ENCODE measurements at regions not wholly inside any gene's neighbourhood (a gene's known extent, or its start where the extent isn't known, plus 50 kb on each side); places are given as distances from the start of the nearest gene placed in this dataset.
A peak's percentile ranks its signal among the peaks of the same experiment; 100 is the strongest.
"Not testable (repeated sequence)": the region's sequence is repeated elsewhere in the genome, so short reads cannot be mapped to it uniquely, and the experiment has no call there.

GRCh38 chr14:53845813-53846693 is 110.6 kb downstream of the BMP4 start:
- Histone ChIP-seq H3K4me3 (no peak overlapping the region), H3K27me3 (no peaks in the 10 kb centered on the region), H3K9me3 (no peaks in the 10 kb centered on the region), H3K4me1 (no peaks in the 10 kb centered on the region), H3K27ac (no peak overlapping the region), H3K36me3 (no peaks in the 10 kb centered on the region)
- TF ChIP-seq, protein P1, sequence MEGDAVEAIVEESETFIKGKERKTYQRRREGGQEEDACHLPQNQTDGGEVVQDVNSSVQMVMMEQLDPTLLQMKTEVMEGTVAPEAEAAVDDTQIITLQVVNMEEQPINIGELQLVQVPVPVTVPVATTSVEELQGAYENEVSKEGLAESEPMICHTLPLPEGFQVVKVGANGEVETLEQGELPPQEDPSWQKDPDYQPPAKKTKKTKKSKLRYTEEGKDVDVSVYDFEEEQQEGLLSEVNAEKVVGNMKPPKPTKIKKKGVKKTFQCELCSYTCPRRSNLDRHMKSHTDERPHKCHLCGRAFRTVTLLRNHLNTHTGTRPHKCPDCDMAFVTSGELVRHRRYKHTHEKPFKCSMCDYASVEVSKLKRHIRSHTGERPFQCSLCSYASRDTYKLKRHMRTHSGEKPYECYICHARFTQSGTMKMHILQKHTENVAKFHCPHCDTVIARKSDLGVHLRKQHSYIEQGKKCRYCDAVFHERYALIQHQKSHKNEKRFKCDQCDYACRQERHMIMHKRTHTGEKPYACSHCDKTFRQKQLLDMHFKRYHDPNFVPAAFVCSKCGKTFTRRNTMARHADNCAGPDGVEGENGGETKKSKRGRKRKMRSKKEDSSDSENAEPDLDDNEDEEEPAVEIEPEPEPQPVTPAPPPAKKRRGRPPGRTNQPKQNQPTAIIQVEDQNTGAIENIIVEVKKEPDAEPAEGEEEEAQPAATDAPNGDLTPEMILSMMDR (IDR thresholded peaks at IDR 0.05): no peak
- TF ChIP-seq POLR2A (IDR thresholded peaks at IDR 0.05): no peak
- DNase-seq: no peak

GRCh38 chr14:53842938-53843337 is 113.7 kb downstream of the BMP4 start:
- Histone ChIP-seq H3K27ac (no peak overlapping the region), H3K4me3 (no peak overlapping the region), H3K27me3 (no peaks in the 10 kb centered on the region), H3K4me1 (no peaks in the 10 kb centered on the region), H3K9me3 (no peaks in the 10 kb centered on the region), H3K36me3 (no peaks in the 10 kb centered on the region)
- TF ChIP-seq, protein P1 (IDR thresholded peaks at IDR 0.05): no peak
- TF ChIP-seq POLR2A (IDR thresholded peaks at IDR 0.05): no peak
- DNase-seq: no peak

DNA sequence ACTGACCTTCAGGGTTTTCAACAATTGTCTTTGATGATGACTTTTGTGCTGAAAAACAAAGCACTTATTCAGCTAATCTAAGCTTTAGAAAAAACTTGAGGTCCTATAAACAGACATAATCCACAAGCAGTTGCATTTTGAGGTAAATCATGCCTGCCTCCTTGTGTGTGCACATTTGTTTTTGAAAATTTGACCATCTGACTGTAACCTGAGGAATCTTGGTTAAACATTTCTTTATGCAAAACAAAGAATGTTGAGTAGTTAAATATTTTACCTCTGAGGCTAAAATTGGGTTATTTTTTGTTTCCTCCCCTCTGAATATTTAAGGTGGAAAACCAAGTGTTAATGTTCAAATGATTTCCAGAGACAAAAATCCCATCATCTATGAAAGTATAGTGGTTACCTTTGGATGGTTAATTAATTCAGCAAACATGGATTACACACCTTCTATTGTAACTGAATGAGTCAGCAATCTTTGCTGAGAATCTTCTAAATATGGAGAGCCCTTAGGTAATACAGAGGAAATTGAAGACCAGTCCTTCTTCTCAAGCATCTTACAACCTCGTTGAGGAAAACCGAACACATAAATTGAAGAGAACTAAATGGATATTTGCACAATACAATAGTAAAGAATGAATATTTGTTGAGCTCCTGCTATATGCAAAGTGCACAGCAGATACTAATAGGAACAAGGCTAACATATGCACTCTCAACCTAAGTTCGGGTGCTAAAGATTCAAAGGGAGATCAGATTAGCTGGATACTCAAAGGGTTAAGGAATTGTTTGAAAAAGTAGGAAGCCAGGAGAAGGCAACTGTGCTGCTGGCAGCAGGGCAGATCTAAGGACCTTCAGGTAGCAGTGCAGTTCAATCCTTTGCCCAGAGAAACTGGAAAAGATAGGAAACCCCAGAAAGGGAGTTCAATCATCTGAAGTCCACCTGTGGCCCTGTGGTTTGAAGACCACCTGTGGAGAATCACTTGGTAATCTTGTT is 115.2 kb downstream of the BMP4 start:
- Histone ChIP-seq H3K9me3 (no peaks in the 10 kb centered on the region), H3K27ac (no peak overlapping the region), H3K4me1 (no peaks in the 10 kb centered on the region), H3K36me3 (no peaks in the 10 kb centered on the region), H3K4me3 (no peak overlapping the region), H3K27me3 (no peaks in the 10 kb centered on the region)
- no peak for DNase-seq
- TF ChIP-seq, protein P1 (IDR thresholded peaks at IDR 0.05): no peak
- no peak for TF ChIP-seq POLR2A (IDR thresholded peaks at IDR 0.05)

GRCh38 chr14:53840444-53840843 is 116.2 kb downstream of the BMP4 start:
- no peaks in the 10 kb centered on the region for H3K9me3 ChIP-seq
- DNase-seq: peak in 1 of 3 donors; percentile 47
- no peaks in the 10 kb centered on the region for H3K36me3 ChIP-seq
- H3K4me1 ChIP-seq: no peaks in the 10 kb centered on the region
- TF ChIP-seq, protein P1 (IDR thresholded peaks at IDR 0.05): no peak
- TF ChIP-seq POLR2A (IDR thresholded peaks at IDR 0.05): no peak
- H3K4me3 ChIP-seq: no peak overlapping the region
- H3K27ac ChIP-seq: no peak overlapping the region
- H3K27me3 ChIP-seq: no peaks in the 10 kb centered on the region

DNA sequence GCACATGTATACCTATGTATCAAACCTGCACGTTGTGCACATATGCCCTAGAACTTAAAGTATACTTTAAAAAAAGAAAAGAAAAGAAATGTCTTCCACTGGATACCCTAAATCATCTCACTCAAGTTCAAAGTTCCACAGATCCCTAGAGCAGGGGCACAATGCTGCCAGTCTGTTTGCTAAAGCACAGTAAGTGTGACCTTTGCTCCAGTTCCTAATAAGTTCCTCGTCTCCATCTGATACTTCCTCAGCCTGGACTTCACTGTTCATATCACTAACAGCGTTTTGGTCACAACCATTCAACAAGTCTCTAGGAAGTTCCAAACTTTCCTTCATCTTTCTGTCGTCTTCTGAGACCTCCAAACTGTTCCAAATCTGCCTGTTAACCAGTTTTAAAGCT is 118.3 kb downstream of the BMP4 start:
- DNase-seq: no peak
- no peaks in the 10 kb centered on the region for H3K4me1 ChIP-seq
- H3K36me3 ChIP-seq: no peaks in the 10 kb centered on the region
- no peaks in the 10 kb centered on the region for H3K27me3 ChIP-seq
- no peak overlapping the region for H3K4me3 ChIP-seq
- H3K9me3 ChIP-seq: no peaks in the 10 kb centered on the region
- TF ChIP-seq, protein P1 (IDR thresholded peaks at IDR 0.05): no peak
- TF ChIP-seq POLR2A (IDR thresholded peaks at IDR 0.05): no peak
- H3K27ac ChIP-seq: no peak overlapping the region

GRCh38 chr14:53837656-53838055 is 119.0 kb downstream of the BMP4 start:
- H3K27me3 ChIP-seq, H3K27ac ChIP-seq, DNase-seq, H3K4me1 ChIP-seq, H3K4me3 ChIP-seq, H3K9me3 ChIP-seq, H3K36me3 ChIP-seq: not testable (repeated sequence)
